B cell (primary cell): ENCODE measurements at regions not wholly inside any gene's neighbourhood (a gene's known extent, or its start where the extent isn't known, plus 50 kb on each side); places are given as distances from the start of the nearest gene placed in this dataset.

Source experiments
- ATAC-seq: fragments of 200-7000 bp; cut with Tn5 transposase; one replicate; pipeline ENCODE4 v1.10.0; 2021; ENCODE audit warnings: low read depth, mild to moderate bottlenecking, moderate number of reproducible peaks, moderate library complexity
- CTCF ChIA-PET: fragments of 350-600 bp; sonication (Branson Sonifier 250); formaldehyde crosslinking; loops from one replicate; lab custom pipeline; 2021; ENCODE audit warnings: antibody characterized with exemption, inconsistent platforms; lab: Charles Lee
- POLR2A ChIA-PET: fragments of 350-600 bp; sonication (Branson Sonifier 250); formaldehyde crosslinking; loops from one replicate; lab custom pipeline; 2021; ENCODE audit warnings: antibody characterized with exemption; lab: Charles Lee
- DNase-seq: peaks from one replicate; pipeline ENCODE4 v3.0.0; 2013
- H2AFZ ChIP-seq: 2 replicates; pipeline ENCODE4 v1.6.1; 2012; ENCODE audit warnings: mild to moderate bottlenecking, low read depth, low read length; ENCODE audit not compliant: insufficient read depth, poor library complexity, severe bottlenecking
- H3K27ac ChIP-seq, 2 donors: 1 replicate in 1 of 2; 2 replicates in 1 of 2; pipeline ENCODE4 v1.5.1; 2012 to 2013; ENCODE audit warnings: low read length in 2 of 2, mild to moderate bottlenecking in 2 of 2, moderate library complexity in 1 of 2
- H3K27me3 ChIP-seq, 4 experiments: fragments of 200-600 bp in 1 of 4; sonication (generic) in 1 of 4; replicated peaks in 1 of 4; 1 replicate in 2 of 4; 2 replicates in 2 of 4; pipeline versions ENCODE4 v1.6.1 to v1.7.0; 2013 to 2016; ENCODE audit warnings: low read length in 3 of 4, mild to moderate bottlenecking in 2 of 4, mixed read lengths in 1 of 4, moderate library complexity in 1 of 4; ENCODE audit not compliant: insufficient read depth in 4 of 4, control insufficient read depth in 3 of 4; ENCODE audit errors: control extremely low read depth in 1 of 4
- H3K36me3 ChIP-seq, 2 experiments: replicated peaks in 1 of 2; 1 replicate in 1 of 2; 2 replicates in 1 of 2; pipeline versions ENCODE4 v1.6.1 to v1.7.1; 2013; ENCODE audit warnings: low read length in 1 of 2; ENCODE audit not compliant: insufficient read depth in 2 of 2, control insufficient read depth in 1 of 2; ENCODE audit errors: control extremely low read depth in 1 of 2, extremely low read depth in 1 of 2
- H3K4me1 ChIP-seq, 2 donors: fragments of 200-600 bp in 1 of 2; sonication (generic) in 1 of 2; 1 replicate in 1 of 2; 2 replicates in 1 of 2; pipeline versions ENCODE4 v1.5.1 to v1.6.1; 2013 to 2017; ENCODE audit warnings: low read length in 2 of 2; ENCODE audit not compliant: control insufficient read depth in 2 of 2, insufficient read depth in 2 of 2
- H3K4me2 ChIP-seq: replicated peaks from 2 replicates; pipeline ENCODE3; 2012; ENCODE audit warnings: mild to moderate bottlenecking, low read depth, low read length; ENCODE audit not compliant: poor library complexity, severe bottlenecking
- H3K4me3 ChIP-seq, 5 experiments: fragments of 200-600 bp in 1 of 5; sonication (generic) in 1 of 5; 1 replicate in 3 of 5; 2 replicates in 2 of 5; pipeline versions ENCODE4 v1.5.1 to v1.7.0; 2011 to 2016; ENCODE audit warnings: low read length in 4 of 5, mild to moderate bottlenecking in 4 of 5, low read depth in 2 of 5, control low read depth in 1 of 5, moderate library complexity in 1 of 5; ENCODE audit not compliant: insufficient read depth in 1 of 5; ENCODE audit errors: control extremely low read depth in 1 of 5, extremely low read depth in 1 of 5
- H3K79me2 ChIP-seq: fragments of 200-600 bp; sonication (generic); one replicate; pipeline ENCODE4 v1.6.0; 2016; ENCODE audit warnings: low read length; ENCODE audit not compliant: control insufficient read depth, insufficient read depth
- H3K9ac ChIP-seq: fragments of 200-600 bp; sonication (generic); 2 replicates; pipeline ENCODE4 v1.6.1; 2017; ENCODE audit warnings: mild to moderate bottlenecking, low read length, moderate library complexity
- H3K9me3 ChIP-seq, 3 donors: one replicate each; pipeline versions ENCODE4 v1.6.1 to v1.7.1; 2013; ENCODE audit warnings: low read length in 2 of 3; ENCODE audit not compliant: control insufficient read depth in 2 of 3, insufficient read depth in 1 of 3; ENCODE audit errors: control extremely low read depth in 1 of 3
- H4K20me1 ChIP-seq: 2 replicates; pipeline ENCODE4 v1.6.0; 2012; ENCODE audit warnings: mild to moderate bottlenecking, low read length; ENCODE audit not compliant: insufficient read depth, control insufficient read depth, poor library complexity, severe bottlenecking
- H3K27ac Mint-ChIP-seq: one replicate; pipeline ENCODE4 v1.8.0; 2021; ENCODE audit warnings: mixed read lengths
- H3K27me3 Mint-ChIP-seq: one replicate; pipeline ENCODE4 v1.8.0; 2021; ENCODE audit warnings: mixed read lengths
- H3K4me1 Mint-ChIP-seq: one replicate; pipeline ENCODE4 v1.8.0; 2021; ENCODE audit warnings: mixed read lengths
- H3K4me3 Mint-ChIP-seq: one replicate; pipeline ENCODE4 v1.8.0; 2021; ENCODE audit warnings: mixed read lengths
- H3K9me3 Mint-ChIP-seq: one replicate; pipeline ENCODE4 v1.8.0; 2022; ENCODE audit warnings: mixed read lengths; ENCODE audit not compliant: insufficient read depth
- CTCF ChIP-seq: fragments of 200-600 bp; IDR thresholded peaks from one replicate; pipeline ENCODE4 v1.8.0; 2022; ENCODE audit warnings: antibody characterized with exemption, mild to moderate bottlenecking
- EZH2 ChIP-seq: IDR thresholded peaks from 2 replicates; pipeline ENCODE4 v1.6.1; 2012; ENCODE audit warnings: borderline replicate concordance, low read depth, mild to moderate bottlenecking, moderate library complexity, low read length; ENCODE audit not compliant: insufficient read depth, poor library complexity, severe bottlenecking
- WGBS: methylation state at CpG from one replicate; pipeline ENCODE4 v1.1.5; 2013; ENCODE audit warnings: missing lambda C conversion rate; ENCODE audit not compliant: insufficient coverage; 5-methylcytosine and 5-hydroxymethylcytosine counted together
- intact Hi-C: fragments of 100-400 bp; cut with micrococcal nuclease; formaldehyde crosslinking; loops from one replicate; pipeline ENCODE4 v1.10.0; 2022

GRCh38 chr14:70266157-70266556, 77.4 kb upstream of the SLC8A3 start:
- Histone ChIP-seq H3K27me3 (peaks cover 0 to under 1% (median 0%) of the 10 kb centered on the region in 4 experiments), H3K79me2 (no peaks in the 10 kb centered on the region), H3K4me2 (no peak overlapping the region), H3K9ac (no peak overlapping the region), H3K36me3 (no peaks in the 10 kb centered on the region), H3K9me3 (no peaks in the 10 kb centered on the region), H3K4me3 (no peak overlapping the region), H2AFZ (no peak overlapping the region), H4K20me1 (no peaks in the 10 kb centered on the region), H3K4me1 (no peaks in the 10 kb centered on the region), H3K27ac (no peak overlapping the region)
- H3K27ac Mint-ChIP-seq, result no peak overlapping the region
- no peaks in the 10 kb centered on the region for H3K4me1 Mint-ChIP-seq
- DNase-seq (no peak), ATAC-seq (no peak)
- TF ChIP-seq EZH2 (no peak), CTCF (no peak)
- H3K27me3 Mint-ChIP-seq, result peaks cover 29% of the 10 kb centered on the region
- POLR2A ChIA-PET, result no interaction called here
- CTCF ChIA-PET, result interaction anchor here (0.6 kb wide), 1 partner anchor 839 kb away, joined by 5 read pairs; no protein-coding TSS in a partner anchor
- H3K9me3 Mint-ChIP-seq, result no peaks in the 10 kb centered on the region
- intact Hi-C loops, result no loop called here
- WGBS, result no CpG with 5 or more reads among the region's 2 CpGs
- H3K4me3 Mint-ChIP-seq, result no peak overlapping the region

- no peaks in the 10 kb centered on the region for H3K79me2 ChIP-seq
- no peaks in the 10 kb centered on the region for H3K27me3 ChIP-seq
- no peaks in the 10 kb centered on the region for H4K20me1 ChIP-seq
- H3K4me2 ChIP-seq, result no peak overlapping the region
- no peaks in the 10 kb centered on the region for H3K9me3 ChIP-seq
- ATAC-seq (no peak), DNase-seq (no peak)
- no peak overlapping the region for H2AFZ ChIP-seq
- no peaks in the 10 kb centered on the region for H3K9me3 Mint-ChIP-seq
- TF ChIP-seq EZH2 (no peak), CTCF (no peak)
- H3K4me1 ChIP-seq, result no peaks in the 10 kb centered on the region
- no peaks in the 10 kb centered on the region for H3K36me3 ChIP-seq
- H3K27ac Mint-ChIP-seq, result no peak overlapping the region
- WGBS, result 100% methylated on average over 1 of the region's 2 CpGs
- no peaks in the 10 kb centered on the region for H3K4me1 Mint-ChIP-seq
- peaks cover 29% of the 10 kb centered on the region for H3K27me3 Mint-ChIP-seq
- no peak overlapping the region for H3K27ac ChIP-seq
- ChIA-PET POLR2A (no interaction called here), CTCF (interaction anchor here (0.6 kb wide), 1 partner anchor 840 kb away, joined by 5 read pairs; no protein-coding TSS in a partner anchor)
- no peak overlapping the region for H3K4me3 ChIP-seq
- no peak overlapping the region for H3K9ac ChIP-seq
- intact Hi-C loops, result no loop called here
- H3K4me3 Mint-ChIP-seq, result no peak overlapping the region
These were observed 76.7 kb upstream of the SLC8A3 start for GRCh38 chr14:70265422-70265821.
